Body of pancreas (tissue), 4 donors: ENCODE measurements at regions not wholly inside any gene's neighbourhood (a gene's known extent, or its start where the extent isn't known, plus 50 kb on each side); places are given as distances from the start of the nearest gene placed in this dataset.

ENCODE experiments used
- ATAC-seq: fragments of 150-250 bp; one replicate; pipeline ENCODE4 v1.9.1; 2016
- DNase-seq, 4 donors: peaks; one replicate each; pipeline ENCODE4 v3.0.0-alpha.2; 2019
- H3K27ac ChIP-seq, 4 donors: fragments of 200-600 bp; sonication (generic); 1 replicate in 3 of 4; 2 replicates in 1 of 4; pipeline versions ENCODE4 v1.5.1 to v1.6.1; 2016 to 2019; ENCODE audit warnings: mild to moderate bottlenecking in 1 of 4, mixed read lengths in 1 of 4, moderate library complexity in 1 of 4
- H3K27me3 ChIP-seq, 2 donors: fragments of 200-600 bp; sonication (generic); one replicate each; pipeline ENCODE4 v1.6.0; 2016; ENCODE audit warnings: mild to moderate bottlenecking in 1 of 2
- H3K36me3 ChIP-seq, 2 donors: fragments of 200-600 bp; sonication (generic); replicated peaks in 1 of 2; 2 replicates each; pipeline ENCODE4 v1.5.1; 2016; ENCODE audit warnings: low read depth in 2 of 2; ENCODE audit not compliant: insufficient read depth in 1 of 2
- H3K4me1 ChIP-seq: fragments of 200-600 bp; sonication (generic); one replicate; pipeline ENCODE4 v1.6.0; 2016
- H3K4me3 ChIP-seq, 2 donors: fragments of 200-600 bp; sonication (generic); 1 replicate in 1 of 2; 2 replicates in 1 of 2; pipeline ENCODE4 v1.5.1; 2016 to 2019
- H3K9me3 ChIP-seq, 3 donors: fragments of 200-600 bp; sonication (generic); 1 replicate in 2 of 3; 2 replicates in 1 of 3; pipeline ENCODE4 v1.5.1; 2016
- POLR2A ChIP-seq, 3 donors: fragments of 450-650 bp; IDR thresholded peaks; one replicate each; pipeline ENCODE4 v1.6.1; 2016; ENCODE audit warnings: antibody characterized with exemption in 3 of 3, mild to moderate bottlenecking in 2 of 3
- WGBS, 2 donors: methylation state at CpG; one replicate each; pipeline ENCODE4 v1.1.5; 2017; 5-methylcytosine and 5-hydroxymethylcytosine counted together
- intact Hi-C: fragments of 100-400 bp; cut with DNase I; formaldehyde crosslinking; loops from one replicate; pipeline ENCODE4 v1.15.1; 2023
- TF ChIP-seq, protein P1 (sequence below), 7 experiments: fragments of 450-650 bp in 4 of 7; fragments of 200-600 bp in 3 of 7; sonication (generic) in 3 of 7; IDR thresholded peaks; one replicate each; pipeline ENCODE4 v1.5.1; 2016 to 2019; ENCODE audit warnings: antibody characterized with exemption in 7 of 7

DNA sequence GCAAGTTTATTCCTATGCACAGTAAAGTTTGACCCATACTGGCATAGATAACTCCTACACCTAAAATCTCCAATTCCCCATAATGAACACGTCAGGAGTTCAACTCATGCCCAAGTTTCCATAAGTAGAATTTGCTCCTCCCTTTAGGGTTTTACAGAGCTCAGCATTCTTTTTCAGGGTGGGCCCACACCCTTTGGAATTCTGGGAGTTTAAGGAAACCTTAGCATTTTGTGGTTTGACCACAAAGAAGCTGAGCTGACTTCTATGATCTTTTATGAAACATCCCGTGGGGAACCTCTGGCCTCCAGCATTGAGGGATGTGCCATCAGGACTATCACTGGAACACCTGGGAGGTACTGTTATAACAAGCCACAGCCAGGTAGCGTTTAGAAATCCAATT, 220.6 kb upstream of the MAP3K1 start:
- no peaks in the 10 kb centered on the region for H3K9me3 ChIP-seq
- no peaks in the 10 kb centered on the region for H3K36me3 ChIP-seq
- H3K27me3 ChIP-seq = no peaks in the 10 kb centered on the region
- no peak overlapping the region for H3K4me3 ChIP-seq
- TF ChIP-seq, protein P1, sequence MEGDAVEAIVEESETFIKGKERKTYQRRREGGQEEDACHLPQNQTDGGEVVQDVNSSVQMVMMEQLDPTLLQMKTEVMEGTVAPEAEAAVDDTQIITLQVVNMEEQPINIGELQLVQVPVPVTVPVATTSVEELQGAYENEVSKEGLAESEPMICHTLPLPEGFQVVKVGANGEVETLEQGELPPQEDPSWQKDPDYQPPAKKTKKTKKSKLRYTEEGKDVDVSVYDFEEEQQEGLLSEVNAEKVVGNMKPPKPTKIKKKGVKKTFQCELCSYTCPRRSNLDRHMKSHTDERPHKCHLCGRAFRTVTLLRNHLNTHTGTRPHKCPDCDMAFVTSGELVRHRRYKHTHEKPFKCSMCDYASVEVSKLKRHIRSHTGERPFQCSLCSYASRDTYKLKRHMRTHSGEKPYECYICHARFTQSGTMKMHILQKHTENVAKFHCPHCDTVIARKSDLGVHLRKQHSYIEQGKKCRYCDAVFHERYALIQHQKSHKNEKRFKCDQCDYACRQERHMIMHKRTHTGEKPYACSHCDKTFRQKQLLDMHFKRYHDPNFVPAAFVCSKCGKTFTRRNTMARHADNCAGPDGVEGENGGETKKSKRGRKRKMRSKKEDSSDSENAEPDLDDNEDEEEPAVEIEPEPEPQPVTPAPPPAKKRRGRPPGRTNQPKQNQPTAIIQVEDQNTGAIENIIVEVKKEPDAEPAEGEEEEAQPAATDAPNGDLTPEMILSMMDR (IDR thresholded peaks at IDR 0.05) = no peak
- H3K27ac ChIP-seq = no peak overlapping the region
- H3K4me1 ChIP-seq = no peaks in the 10 kb centered on the region
- ATAC-seq = no peak
- intact Hi-C loops = no loop called here
- DNase-seq = no peak
- 86 to 91% methylated on average over 3 of the region's 3 CpGs for WGBS, 2 donors

DNA sequence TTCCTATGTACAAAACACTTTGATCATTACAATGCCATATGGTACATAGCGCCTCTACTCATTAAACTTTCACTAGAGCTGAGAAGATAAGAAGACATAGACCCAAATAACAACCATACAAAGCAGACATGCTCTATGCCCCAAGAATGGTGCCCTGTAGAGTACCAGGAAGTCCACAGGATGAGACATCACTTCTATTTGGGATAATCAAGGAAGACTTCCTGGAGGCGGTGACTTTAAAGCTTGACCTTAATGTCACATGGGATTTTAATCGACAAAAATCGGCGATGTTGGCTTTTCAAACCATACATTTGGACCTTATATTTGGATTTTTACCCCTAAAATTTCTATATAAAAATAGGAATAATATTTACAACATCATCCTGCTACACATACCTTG, 224.3 kb upstream of the MAP3K1 start:
- H3K27ac ChIP-seq = no peak overlapping the region
- no peak overlapping the region for H3K4me3 ChIP-seq
- intact Hi-C loops = no loop called here
- H3K4me1 ChIP-seq = no peaks in the 10 kb centered on the region
- no peaks in the 10 kb centered on the region for H3K36me3 ChIP-seq
- DNase-seq (no peak), ATAC-seq (no peak)
- no peak for TF ChIP-seq POLR2A (IDR thresholded peaks at IDR 0.05)
- TF ChIP-seq, protein P1 (IDR thresholded peaks at IDR 0.05) = no peak
- WGBS, 2 donors = 94 to 98% methylated on average over 5 of the region's 5 CpGs
- no peaks in the 10 kb centered on the region for H3K27me3 ChIP-seq
- no peaks in the 10 kb centered on the region for H3K9me3 ChIP-seq

DNA sequence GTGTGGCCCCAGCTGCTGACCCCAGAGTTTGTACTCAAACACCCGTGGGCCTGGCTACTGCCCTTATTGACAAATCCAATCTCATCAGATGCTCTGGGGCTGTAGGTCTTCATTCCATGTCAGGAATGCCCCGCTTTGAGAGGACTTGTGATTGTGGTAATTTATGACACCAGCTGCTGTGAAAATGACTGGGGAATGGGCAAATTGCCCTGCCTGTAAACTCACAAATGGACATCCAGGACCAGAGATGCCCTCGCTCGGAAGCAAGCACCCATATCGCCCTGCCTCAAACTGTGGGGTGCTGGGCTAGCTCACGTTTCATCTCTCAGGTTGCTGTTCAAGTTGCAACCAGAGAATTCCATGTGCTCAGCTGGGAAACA, 225.9 kb upstream of the MAP3K1 start:
- Histone ChIP-seq H3K27me3 (no peaks in the 10 kb centered on the region), H3K9me3 (peaks cover 0 to 1% (median 0%) of the 10 kb centered on the region in 3 donors), H3K4me3 (no peak overlapping the region), H3K36me3 (no peaks in the 10 kb centered on the region), H3K4me1 (no peaks in the 10 kb centered on the region), H3K27ac (no peak overlapping the region)
- TF ChIP-seq, protein P1 (IDR thresholded peaks at IDR 0.05) = no peak
- no peak for TF ChIP-seq POLR2A (IDR thresholded peaks at IDR 0.05)
- ATAC-seq (no peak), DNase-seq (no peak)
- 68 to 76% methylated on average over 4 to 6 of the region's 6 CpGs for WGBS, 2 donors
- intact Hi-C loops = no loop called here

DNA sequence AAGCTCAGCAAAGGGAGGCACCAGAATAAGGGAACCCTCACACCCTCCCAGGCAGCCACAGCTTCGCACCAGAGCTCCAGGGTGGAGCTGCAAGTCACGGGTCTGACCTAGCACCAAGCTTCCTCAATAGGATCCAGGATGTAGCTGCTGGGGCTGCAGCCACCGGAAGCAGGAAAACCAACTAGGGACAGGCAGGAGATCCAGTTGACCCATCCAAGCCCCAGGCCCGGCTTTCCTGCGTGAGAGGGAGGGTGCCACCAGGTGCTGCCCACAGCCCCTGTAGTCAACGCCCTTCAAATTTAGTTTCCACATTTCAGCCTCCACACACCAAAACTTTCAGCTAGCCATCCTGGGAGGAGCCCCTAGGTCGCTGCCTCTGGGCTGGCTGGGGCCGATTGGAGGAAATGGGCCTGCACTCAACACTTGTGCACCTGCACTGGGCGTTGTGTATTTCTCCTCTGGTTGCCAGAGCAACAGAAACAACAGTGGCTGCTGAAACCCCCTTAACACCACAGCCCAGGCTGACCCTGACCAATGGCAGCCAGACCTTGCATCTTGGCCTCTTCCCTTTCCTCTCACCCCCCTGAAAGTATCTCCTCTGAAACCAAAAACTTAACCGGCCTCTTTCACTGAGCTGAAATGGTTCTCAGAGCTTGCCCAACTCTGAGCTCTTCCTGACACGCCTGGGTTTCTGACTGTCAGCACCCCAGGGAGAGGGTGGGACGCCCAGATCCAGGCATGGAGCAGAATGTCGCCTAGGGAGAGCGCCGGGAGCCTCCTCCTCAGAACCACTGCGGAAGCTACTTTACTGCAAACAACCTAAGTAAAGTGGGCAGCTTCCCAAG, 226.5 kb upstream of the MAP3K1 start:
- no peaks in the 10 kb centered on the region for H3K4me1 ChIP-seq
- H3K4me3 ChIP-seq = no peak overlapping the region
- H3K36me3 ChIP-seq = no peaks in the 10 kb centered on the region
- no peak overlapping the region for H3K27ac ChIP-seq
- no peaks in the 10 kb centered on the region for H3K27me3 ChIP-seq
- peaks cover 0 to 5% (median 0%) of the 10 kb centered on the region in 3 donors for H3K9me3 ChIP-seq
- 64 to 93% methylated on average over 10 to 16 of the region's 16 CpGs for WGBS, 2 donors
- peak in 1 of 4 donors; percentile 13 for DNase-seq
- TF ChIP-seq POLR2A (IDR thresholded peaks at IDR 0.05) = no peak
- TF ChIP-seq, protein P1 (IDR thresholded peaks at IDR 0.05) = no peak
- ATAC-seq = no peak
- intact Hi-C loops = no loop called here

DNA sequence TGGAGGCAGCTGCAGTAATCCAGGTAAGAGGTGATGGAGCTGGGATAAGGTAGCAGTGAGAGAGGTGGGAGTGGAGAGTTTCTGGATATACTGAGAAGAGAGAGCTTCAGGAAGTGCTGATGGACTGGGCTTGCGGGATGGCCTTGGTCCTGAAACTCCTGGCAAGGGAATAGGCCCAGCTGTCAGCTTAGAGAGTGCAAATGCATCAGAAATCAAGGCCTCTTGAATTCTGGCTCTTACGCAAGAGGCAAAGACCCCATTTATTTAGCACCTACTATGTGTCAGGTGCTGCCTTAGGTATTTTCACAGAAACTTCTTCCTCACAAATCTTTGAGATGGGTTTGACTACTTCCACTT, 227.2 kb upstream of the MAP3K1 start:
- intact Hi-C loops = no loop called here
- Histone ChIP-seq H3K27ac (no peak overlapping the region), H3K9me3 (peaks cover 0 to 5% (median 0%) of the 10 kb centered on the region in 3 donors), H3K4me1 (no peaks in the 10 kb centered on the region), H3K36me3 (no peaks in the 10 kb centered on the region), H3K27me3 (no peaks in the 10 kb centered on the region), H3K4me3 (no peak overlapping the region)
- 67 to 76% methylated on average over 2 of the region's 2 CpGs for WGBS, 2 donors
- TF ChIP-seq POLR2A (IDR thresholded peaks at IDR 0.05) = no peak
- TF ChIP-seq, protein P1 (IDR thresholded peaks at IDR 0.05) = no peak
- ATAC-seq (no peak), DNase-seq (no peak)
